H1 (cell line): ENCODE measurements at regions not wholly inside any gene's neighbourhood (a gene's known extent, or its start where the extent isn't known, plus 50 kb on each side); places are given as distances from the start of the nearest gene placed in this dataset.

Experiments used
- CTCF ChIA-PET: fragments of 300-600 bp; sonication (Branson Sonifier 250); formaldehyde crosslinking; loops from one replicate; lab custom pipeline; 2021; ENCODE audit not compliant: partially characterized antibody; lab: Charles Lee
- POLR2A ChIA-PET: fragments of 300-600 bp; sonication (Branson Sonifier 250); formaldehyde crosslinking; loops from one replicate; lab custom pipeline; 2021; ENCODE audit warnings: inconsistent platforms; ENCODE audit not compliant: partially characterized antibody; lab: Charles Lee
- DNase-seq, 2 experiments: peaks; one replicate each; pipeline versions ENCODE4 v3.0.0 to v3.0.0-alpha.2; 2010 to 2022; ENCODE audit warnings: low spot score in 2 of 2, low read depth in 1 of 2, mixed read lengths in 1 of 2
- FAIRE-seq: peaks from 2 replicates; lab custom pipeline; 2011; peaks lifted over from hg19 to GRCh38; lab: Jason Lieb, UNC
- H2AFZ ChIP-seq: 2 replicates; pipeline ENCODE4 v1.8.1; 2012; ENCODE audit warnings: low read length, inconsistent platforms
- H2AK5ac ChIP-seq: 2 replicates; pipeline ENCODE4 v1.6.1; 2013; ENCODE audit warnings: low read depth, low read length
- H2BK120ac ChIP-seq: replicated peaks from 2 replicates; pipeline ENCODE3; 2013; ENCODE audit warnings: low read depth, low read length, inconsistent platforms
- H2BK12ac ChIP-seq: 2 replicates; pipeline ENCODE4 v1.6.1; 2013; ENCODE audit warnings: low read depth, low read length
- H2BK15ac ChIP-seq: 2 replicates; pipeline ENCODE4 v1.6.1; 2013; ENCODE audit warnings: low read length
- H2BK20ac ChIP-seq: 2 replicates; pipeline ENCODE4 v1.6.1; 2013; ENCODE audit warnings: low read length
- H2BK5ac ChIP-seq: 2 replicates; pipeline ENCODE4 v1.6.1; 2013; ENCODE audit warnings: low read depth, low read length
- H3K14ac ChIP-seq: 2 replicates; pipeline ENCODE4 v1.6.1; 2013; ENCODE audit warnings: inconsistent platforms; ENCODE audit not compliant: insufficient read length
- H3K18ac ChIP-seq: 2 replicates; pipeline ENCODE4 v1.6.1; 2013; ENCODE audit warnings: low read length; ENCODE audit errors: extremely low read depth
- H3K23ac ChIP-seq: 2 replicates; pipeline ENCODE4 v1.6.1; 2013; ENCODE audit warnings: inconsistent platforms; ENCODE audit not compliant: insufficient read length
- H3K23me2 ChIP-seq: 2 replicates; pipeline ENCODE4 v1.6.1; 2013; ENCODE audit warnings: low read depth, low read length
- H3K27ac ChIP-seq: 2 replicates; pipeline ENCODE4 v1.6.1; 2011; ENCODE audit warnings: low read depth, low read length, inconsistent platforms
- H3K27me3 ChIP-seq, 4 experiments: replicated peaks in 1 of 4; 1 replicate in 1 of 4; 2 replicates in 3 of 4; pipeline versions ENCODE4 v1.6.1 to v1.8.1; 2011 to 2013; ENCODE audit warnings: low read length in 3 of 4, mild to moderate bottlenecking in 3 of 4, inconsistent platforms in 2 of 4, mixed read lengths in 2 of 4, moderate library complexity in 1 of 4; ENCODE audit not compliant: control insufficient read depth in 3 of 4, insufficient read depth in 3 of 4; ENCODE audit errors: extremely low read depth in 1 of 4
- H3K36me3 ChIP-seq, 4 experiments: 2 replicates each; pipeline versions ENCODE4 v1.6.1 to v1.8.1; 2011 to 2013; ENCODE audit warnings: mild to moderate bottlenecking in 4 of 4, low read length in 3 of 4, moderate library complexity in 2 of 4, control low read depth in 1 of 4, inconsistent platforms in 1 of 4; ENCODE audit not compliant: insufficient read depth in 4 of 4, control insufficient read depth in 2 of 4
- H3K4ac ChIP-seq: replicated peaks from 2 replicates; pipeline ENCODE3; 2013; ENCODE audit warnings: low read length, low read depth, mixed read lengths, inconsistent platforms; ENCODE audit not compliant: insufficient read length
- H3K4me1 ChIP-seq, 4 experiments: replicated peaks in 1 of 4; 1 replicate in 1 of 4; 2 replicates in 3 of 4; pipeline versions ENCODE4 v1.6.1 to v1.8.1; 2011 to 2013; ENCODE audit warnings: low read length in 3 of 4, inconsistent platforms in 2 of 4, mixed read lengths in 1 of 4; ENCODE audit not compliant: insufficient read depth in 4 of 4, control insufficient read depth in 3 of 4
- H3K4me2 ChIP-seq, 2 experiments: 2 replicates each; pipeline versions ENCODE4 v1.6.1 to v1.8.1; 2011 to 2013; ENCODE audit warnings: low read depth in 2 of 2, low read length in 2 of 2, control low read depth in 1 of 2, inconsistent platforms in 1 of 2, mild to moderate bottlenecking in 1 of 2; ENCODE audit not compliant: insufficient read depth in 1 of 2
- H3K4me3 ChIP-seq, 4 experiments: fragments of 200-600, 300-600 bp in 1 of 4; sonication (generic), shearing (Covaris generic), sonication (Bioruptor Twin) in 1 of 4; 2 replicates each; pipeline versions ENCODE4 v1.5.1 to v1.8.1; 2011 to 2016; ENCODE audit warnings: low read length in 4 of 4, low read depth in 3 of 4, control low read depth in 2 of 4, inconsistent platforms in 2 of 4, mild to moderate bottlenecking in 2 of 4, mixed read lengths in 1 of 4, moderate library complexity in 1 of 4; ENCODE audit not compliant: insufficient read depth in 2 of 4; ENCODE audit errors: extremely low read depth in 1 of 4
- H3K56ac ChIP-seq: replicated peaks from 2 replicates; pipeline ENCODE3; 2013; ENCODE audit warnings: low read depth, mild to moderate bottlenecking, mixed read lengths, low read length, inconsistent platforms; ENCODE audit not compliant: insufficient read length
- H3K79me1 ChIP-seq: 2 replicates; pipeline ENCODE4 v1.6.1; 2013; ENCODE audit warnings: low read depth, low read length, control low read depth
- H3K79me2 ChIP-seq, 2 experiments: 2 replicates each; pipeline versions ENCODE4 v1.6.1 to v1.8.1; 2012 to 2013; ENCODE audit warnings: low read length in 2 of 2, mild to moderate bottlenecking in 2 of 2, inconsistent platforms in 1 of 2; ENCODE audit not compliant: insufficient read depth in 2 of 2, control insufficient read depth in 1 of 2
- H3K9ac ChIP-seq, 4 experiments: replicated peaks in 1 of 4; 1 replicate in 1 of 4; 2 replicates in 3 of 4; pipeline versions ENCODE4 v1.6.1 to v1.8.1; 2011 to 2013; ENCODE audit warnings: low read depth in 3 of 4, low read length in 3 of 4, control low read depth in 2 of 4, mild to moderate bottlenecking in 2 of 4, moderate library complexity in 2 of 4, inconsistent platforms in 1 of 4; ENCODE audit errors: extremely low read depth in 1 of 4
- H3K9me3 ChIP-seq, 2 experiments: 2 replicates each; pipeline versions ENCODE4 v1.6.1 to v1.8.1; 2012 to 2013; ENCODE audit warnings: mild to moderate bottlenecking in 2 of 2, moderate library complexity in 2 of 2, control low read depth in 1 of 2, inconsistent platforms in 1 of 2, low read depth in 1 of 2, low read length in 1 of 2, mixed read lengths in 1 of 2; ENCODE audit not compliant: insufficient read depth in 2 of 2
- H4K20me1 ChIP-seq, 2 experiments: replicated peaks in 1 of 2; 2 replicates each; pipeline versions ENCODE3 to v1.8.1; 2011 to 2013; ENCODE audit warnings: inconsistent platforms in 2 of 2, low read length in 2 of 2, mild to moderate bottlenecking in 1 of 2; ENCODE audit not compliant: insufficient read depth in 2 of 2, control insufficient read depth in 1 of 2
- H4K5ac ChIP-seq: 2 replicates; pipeline ENCODE4 v1.6.1; 2013; ENCODE audit warnings: low read length, low read depth, mixed read lengths, inconsistent platforms; ENCODE audit not compliant: insufficient read length
- H4K8ac ChIP-seq: 2 replicates; pipeline ENCODE4 v1.8.0; 2013; ENCODE audit warnings: mild to moderate bottlenecking, moderate library complexity, low read length, inconsistent platforms; ENCODE audit not compliant: insufficient read depth; ENCODE audit errors: extremely low read depth
- H4K91ac ChIP-seq: replicated peaks from 2 replicates; pipeline ENCODE3; 2013; ENCODE audit warnings: low read length, mixed read lengths, inconsistent platforms; ENCODE audit not compliant: insufficient read length
- ATF3 ChIP-seq: IDR thresholded peaks from 2 replicates; pipeline ENCODE4 v1.6.1; 2011; ENCODE audit warnings: low read depth, mild to moderate bottlenecking, low read length; ENCODE audit not compliant: insufficient read depth
- BACH1 ChIP-seq: IDR thresholded peaks from 2 replicates; pipeline ENCODE4 v1.6.1; 2012; ENCODE audit warnings: low read length, improper control_type of control experiment
- BRCA1 ChIP-seq: IDR thresholded peaks from 2 replicates; pipeline ENCODE4 v1.6.1; 2012; ENCODE audit warnings: low read depth, low read length, improper control_type of control experiment
- CEBPB ChIP-seq: IDR thresholded peaks from 2 replicates; pipeline ENCODE4 v1.6.1; 2012; ENCODE audit warnings: low read depth, low read length
- E2F6 ChIP-seq: IDR thresholded peaks from 2 replicates; pipeline ENCODE4 v1.6.1; 2012; ENCODE audit warnings: inconsistent platforms
- EZH2 ChIP-seq: fragments of 200-600 bp; sonication (generic); IDR thresholded peaks from 2 replicates; pipeline ENCODE4 v1.7.1; 2012; ENCODE audit warnings: low read depth, mild to moderate bottlenecking, moderate library complexity, low read length, inconsistent platforms; ENCODE audit not compliant: severe bottlenecking
- FOSL1 ChIP-seq: IDR thresholded peaks from 2 replicates; pipeline ENCODE4 v1.6.1; 2011; ENCODE audit warnings: mild to moderate bottlenecking, low read depth, low read length, moderate library complexity; ENCODE audit not compliant: insufficient read depth
- POLR2AphosphoS5 ChIP-seq: IDR thresholded peaks from 2 replicates; pipeline ENCODE4 v1.6.1; 2011; ENCODE audit warnings: low read depth, low read length
- SIN3A ChIP-seq, 2 experiments: IDR thresholded peaks in 1 of 2; conservative IDR thresholded peaks in 1 of 2; 2 replicates each; pipeline ENCODE4 v1.6.1; 2011 to 2012; ENCODE audit warnings: low read length in 2 of 2, improper control_type of control experiment in 1 of 2, low read depth in 1 of 2, mild to moderate bottlenecking in 1 of 2
- SRF ChIP-seq: IDR thresholded peaks from 2 replicates; pipeline ENCODE4 v1.6.1; 2011; ENCODE audit warnings: mild to moderate bottlenecking, low read depth, low read length, moderate library complexity
- TAF1 ChIP-seq: IDR thresholded peaks from 2 replicates; pipeline ENCODE4 v1.6.1; 2011; ENCODE audit warnings: mild to moderate bottlenecking, low read depth, low read length
- TBP ChIP-seq: IDR thresholded peaks from 2 replicates; pipeline ENCODE4 v1.6.1; 2011; ENCODE audit warnings: low read depth, low read length, improper control_type of control experiment
- TEAD4 ChIP-seq: IDR thresholded peaks from 2 replicates; pipeline ENCODE4 v1.6.1; 2012; ENCODE audit warnings: low read depth, low read length, inconsistent platforms, mixed read lengths
- ZNF274 ChIP-seq: IDR thresholded peaks from 2 replicates; pipeline ENCODE4 v1.7.0; 2012; ENCODE audit warnings: low read length, borderline replicate concordance; ENCODE audit errors: extremely low read depth
- WGBS, 2 experiments: shearing (Covaris generic) in 1 of 2; methylation state at CpG; one replicate each; pipeline versions ENCODE4 v1.1.6 to v1.1.7; 2013 to 2015; ENCODE audit warnings: low lambda C conversion rate in 2 of 2, mixed read lengths in 2 of 2, inconsistent platforms in 1 of 2, low coverage in 1 of 2, missing lambda C conversion rate in 1 of 2; ENCODE audit not compliant: insufficient replicate concordance in 2 of 2, insufficient coverage in 1 of 2, insufficient read length in 1 of 2; ENCODE audit errors: extremely low coverage in 1 of 2, missing lambda C conversion rate in 1 of 2; 5-methylcytosine and 5-hydroxymethylcytosine counted together

DNA sequence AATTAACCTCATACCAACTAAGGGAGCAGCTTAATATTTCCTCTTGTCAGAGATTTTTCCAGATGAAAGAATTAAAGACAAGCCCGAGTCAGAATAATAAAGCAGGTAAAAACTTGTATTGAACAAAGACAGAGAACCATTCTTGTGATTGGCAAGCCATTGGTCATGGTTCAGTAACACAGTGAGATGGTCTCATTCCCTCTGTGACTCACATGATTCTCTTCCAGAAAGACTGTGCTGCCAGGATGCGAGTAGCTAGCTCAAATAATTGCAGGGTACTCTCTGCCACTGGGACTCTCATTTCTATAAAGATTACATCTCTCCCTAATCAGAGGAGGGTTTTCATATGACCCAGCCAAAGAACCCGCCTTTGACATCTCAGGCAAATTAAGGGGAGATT lies 179.4 kb downstream of the PHLDA1 start:
- H2AFZ ChIP-seq = no peak overlapping the region
- no peak overlapping the region for H4K8ac ChIP-seq
- H2AK5ac ChIP-seq = no peak overlapping the region
- peaks cover 0 to 3% (median 0%) of the 10 kb centered on the region in 4 experiments; a peak in 1 of 7 replicates for H3K4me1 ChIP-seq
- H3K18ac ChIP-seq = no peak overlapping the region
- H3K27me3 ChIP-seq = no peaks in the 10 kb centered on the region
- H3K36me3 ChIP-seq = no peaks in the 10 kb centered on the region
- H3K4me2 ChIP-seq = no peak overlapping the region
- WGBS, 2 experiments = 82% methylated on average over 3 of the region's 3 CpGs; no CpG with 5 or more reads in 1 of the 2 experiments
- H4K5ac ChIP-seq = no peak overlapping the region
- DNase-seq (no peak), FAIRE-seq (no peak)
- no peak overlapping the region for H3K27ac ChIP-seq
- ChIA-PET POLR2A (interaction anchor here (0.6 to 0.7 kb wide), 2 partner anchors 10 to 179 kb away, joined by 3 read pairs; partner anchors contain the start of gene PHLDA1), CTCF (interaction anchor here (0.8 to 1.1 kb wide), 2 partner anchors 122 to 329 kb away, joined by 3 read pairs; no protein-coding TSS in a partner anchor)
- no peaks in the 10 kb centered on the region for H3K23me2 ChIP-seq
- H2BK5ac ChIP-seq = no peak overlapping the region
- no peaks in the 10 kb centered on the region for H3K79me2 ChIP-seq
- H3K14ac ChIP-seq = no peak overlapping the region
- H3K56ac ChIP-seq = no peak overlapping the region
- H3K9me3 ChIP-seq = no peaks in the 10 kb centered on the region
- H2BK20ac ChIP-seq = no peak overlapping the region
- no peaks in the 10 kb centered on the region for H4K20me1 ChIP-seq
- H3K4ac ChIP-seq = no peak overlapping the region
- H4K91ac ChIP-seq = no peak overlapping the region
- no peak overlapping the region for H2BK12ac ChIP-seq
- H2BK15ac ChIP-seq = no peak overlapping the region
- H3K9ac ChIP-seq = no peak overlapping the region
- H3K23ac ChIP-seq = no peak overlapping the region
- H3K79me1 ChIP-seq = no peaks in the 10 kb centered on the region
- H2BK120ac ChIP-seq = no peak overlapping the region
- no peak overlapping the region for H3K4me3 ChIP-seq
- TF ChIP-seq EZH2 = no peak
- no peak for TF ChIP-seq E2F6
- TF ChIP-seq SRF = no peak
- TF ChIP-seq CEBPB = no peak
- TF ChIP-seq BACH1 = no peak
- no peak for TF ChIP-seq POLR2AphosphoS5
- TF ChIP-seq TEAD4 = no peak
- no peak for TF ChIP-seq ZNF274
- TF ChIP-seq ATF3 = no peak
- TF ChIP-seq BRCA1 = no peak
- TF ChIP-seq SIN3A (conservative IDR thresholded peaks at IDR 0.05 in 1 of 2, IDR thresholded peaks at IDR 0.05 in 1 of 2; ENCODE audit: low read depth in 1 of 2, low read length in 2 of 2) = no peak
- TF ChIP-seq TAF1 = no peak
- TF ChIP-seq TBP = no peak
- TF ChIP-seq FOSL1 = no peak
